ENCODE measurements at regions not wholly inside any gene's neighbourhood (a gene's known extent, or its start where the extent isn't known, plus 50 kb on each side); places are given as distances from the start of the nearest gene placed in this dataset.

DNA sequence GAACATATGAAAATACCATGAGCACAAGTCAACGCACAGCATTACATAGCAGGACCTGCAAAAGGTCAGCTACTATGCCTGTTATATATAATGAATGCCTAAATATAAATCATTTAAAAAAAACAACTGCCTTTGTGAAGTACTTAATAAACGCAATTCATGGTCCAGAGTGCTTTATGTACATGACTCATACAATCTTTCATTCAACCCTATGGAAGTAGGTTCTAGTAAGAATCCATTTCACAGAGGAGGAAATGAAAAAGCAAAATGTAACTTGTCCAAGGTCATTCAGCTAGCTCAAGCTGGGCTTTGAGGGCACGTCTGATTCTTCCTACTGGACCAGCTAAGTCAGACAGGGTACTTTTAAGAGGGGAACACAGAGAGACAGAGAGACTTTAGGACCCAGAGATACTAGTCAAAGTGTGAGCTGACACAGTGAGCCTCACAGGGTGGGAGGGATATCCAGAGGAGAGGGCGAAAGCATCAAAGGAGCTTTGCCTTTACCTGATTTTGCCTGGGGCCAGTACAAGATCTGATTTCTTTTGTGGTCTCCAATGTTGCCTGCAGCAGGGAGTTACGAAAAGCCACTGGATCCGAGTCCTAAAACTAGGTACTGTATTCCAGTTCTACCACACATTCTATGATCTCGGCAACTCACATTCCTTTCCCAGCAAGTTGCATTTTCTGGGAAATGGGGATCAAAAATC lies 83.4 kb upstream of the ZFHX3 start:
- no peaks in the 10 kb centered on the region for H3K4me1 ChIP-seq (ENCODE audit: insufficient read depth, low read length)
- H3K36me3 ChIP-seq (ENCODE audit: insufficient read depth, low read length), result no peaks in the 10 kb centered on the region
- no peak overlapping the region for H3K9ac ChIP-seq (ENCODE audit: low read length)
- no peak overlapping the region for H3K4me3 ChIP-seq (ENCODE audit: low read depth in 1 of 2, low read length in 2 of 2)
- H3K9me3 ChIP-seq (ENCODE audit: low read length), result no peaks in the 10 kb centered on the region
- no peaks in the 10 kb centered on the region for H3K27me3 ChIP-seq (ENCODE audit: control insufficient read depth in 1 of 2, insufficient read depth in 2 of 2, low read length in 2 of 2)
- H3K27ac ChIP-seq (ENCODE audit: low read depth, low read length), result no peak overlapping the region

DNA sequence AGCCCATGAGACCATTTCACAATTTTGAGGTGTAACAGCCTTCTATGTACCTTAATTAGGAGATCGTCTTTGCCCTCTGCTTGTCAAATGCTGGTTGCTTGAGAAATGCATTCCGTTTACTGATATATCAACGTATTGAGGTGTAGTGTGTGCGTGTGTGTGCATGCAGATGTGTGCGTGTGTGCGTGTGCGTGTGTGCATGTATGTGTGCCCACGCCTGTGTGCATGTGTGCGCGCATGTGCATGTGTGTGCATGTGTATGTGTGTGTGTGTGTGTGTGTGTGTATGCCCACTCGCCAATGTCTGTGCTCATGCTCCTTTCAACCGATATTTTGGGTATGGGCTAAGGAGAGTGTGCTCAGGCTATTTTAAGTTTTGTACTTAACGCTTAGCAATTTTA lies 81.5 kb upstream of the ZFHX3 start:
- Histone ChIP-seq H3K9ac (ENCODE audit: low read length) (no peak overlapping the region), H3K9me3 (ENCODE audit: low read length) (no peaks in the 10 kb centered on the region), H3K27ac (ENCODE audit: low read depth, low read length) (no peak overlapping the region), H3K36me3 (ENCODE audit: insufficient read depth, low read length) (no peaks in the 10 kb centered on the region), H3K4me3 (ENCODE audit: low read depth in 1 of 2, low read length in 2 of 2) (no peak overlapping the region), H3K27me3 (ENCODE audit: control insufficient read depth in 1 of 2, insufficient read depth in 2 of 2, low read length in 2 of 2) (no peaks in the 10 kb centered on the region), H3K4me1 (ENCODE audit: insufficient read depth, low read length) (no peaks in the 10 kb centered on the region)

DNA sequence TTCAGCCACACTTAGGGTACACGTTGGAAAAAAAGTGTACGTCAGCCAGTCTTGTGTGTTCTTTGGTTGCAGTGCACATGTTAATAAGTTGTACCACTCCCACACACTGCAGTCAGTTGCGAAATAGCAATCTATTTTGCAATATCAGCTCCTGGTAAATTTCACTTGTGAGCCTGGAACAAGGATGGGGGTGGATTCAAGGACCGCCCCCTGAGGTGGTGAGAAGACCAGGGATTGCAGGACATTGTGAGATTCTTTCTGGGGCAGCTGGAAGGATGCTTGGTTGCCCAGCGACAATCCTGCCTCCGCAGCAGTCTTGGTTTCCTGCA lies 78.6 kb upstream of the ZFHX3 start:
- H3K36me3 ChIP-seq (ENCODE audit: insufficient read depth, low read length), result no peaks in the 10 kb centered on the region
- H3K27ac ChIP-seq (ENCODE audit: low read depth, low read length), result no peak overlapping the region
- no peaks in the 10 kb centered on the region for H3K4me1 ChIP-seq (ENCODE audit: insufficient read depth, low read length)
- H3K9ac ChIP-seq (ENCODE audit: low read length), result no peak overlapping the region
- no peaks in the 10 kb centered on the region for H3K9me3 ChIP-seq (ENCODE audit: low read length)
- H3K4me3 ChIP-seq (ENCODE audit: low read depth in 1 of 2, low read length in 2 of 2), result no peak overlapping the region
- no peaks in the 10 kb centered on the region for H3K27me3 ChIP-seq (ENCODE audit: control insufficient read depth in 1 of 2, insufficient read depth in 2 of 2, low read length in 2 of 2)

GRCh38 chr16:73125850-73126524 lies 78.1 kb upstream of the ZFHX3 start:
- no peaks in the 10 kb centered on the region for H3K36me3 ChIP-seq (ENCODE audit: insufficient read depth, low read length)
- H3K27ac ChIP-seq (ENCODE audit: low read depth, low read length), result no peak overlapping the region

DNA sequence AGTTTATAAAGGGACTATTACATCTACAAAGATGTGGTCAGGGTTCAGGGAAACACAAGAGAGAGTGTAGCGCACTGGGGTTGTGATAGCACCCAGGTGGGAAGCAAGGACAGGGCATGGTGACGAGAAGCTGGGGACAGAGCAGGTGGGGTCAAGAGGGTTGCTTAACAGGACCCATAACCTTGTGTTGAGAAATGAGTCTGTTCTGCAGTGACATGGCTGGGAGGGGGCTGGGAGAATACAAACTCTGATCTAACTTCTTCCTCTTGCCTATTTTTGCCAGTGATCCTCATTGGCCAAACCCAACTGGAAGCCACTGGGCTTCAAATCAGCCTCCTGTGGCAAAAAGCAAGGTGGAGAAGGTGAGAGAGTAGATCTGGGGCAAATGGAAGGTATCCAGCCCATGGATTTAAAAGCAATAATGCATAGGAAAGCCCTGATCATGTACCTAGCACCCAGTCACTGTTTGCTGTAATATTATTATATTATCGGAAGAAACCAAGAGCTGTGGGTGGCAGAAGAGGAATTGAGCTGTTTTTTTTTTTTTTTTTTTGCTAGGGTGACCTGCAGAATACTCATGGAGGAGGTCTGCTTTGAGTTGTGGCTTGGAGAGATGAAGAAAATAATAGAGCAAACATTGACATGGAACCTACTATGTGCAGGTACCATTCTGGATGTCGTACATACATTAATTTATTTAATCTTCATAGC lies 76.9 kb upstream of the ZFHX3 start:
- Histone ChIP-seq H3K36me3 (ENCODE audit: insufficient read depth, low read length) (no peaks in the 10 kb centered on the region), H3K4me1 (ENCODE audit: insufficient read depth, low read length) (no peaks in the 10 kb centered on the region), H3K27ac (ENCODE audit: low read depth, low read length) (no peak overlapping the region)

More at GRCh38 chr16:73125850-73126524, 78.1 kb upstream of the ZFHX3 start:
- Histone ChIP-seq H3K27me3 (ENCODE audit: control insufficient read depth in 1 of 2, insufficient read depth in 2 of 2, low read length in 2 of 2) (no peaks in the 10 kb centered on the region), H3K9me3 (ENCODE audit: low read length) (no peaks in the 10 kb centered on the region), H3K4me1 (ENCODE audit: insufficient read depth, low read length) (no peaks in the 10 kb centered on the region), H3K9ac (ENCODE audit: low read length) (no peak overlapping the region), H3K4me3 (ENCODE audit: low read depth in 1 of 2, low read length in 2 of 2) (no peak overlapping the region)

DNA sequence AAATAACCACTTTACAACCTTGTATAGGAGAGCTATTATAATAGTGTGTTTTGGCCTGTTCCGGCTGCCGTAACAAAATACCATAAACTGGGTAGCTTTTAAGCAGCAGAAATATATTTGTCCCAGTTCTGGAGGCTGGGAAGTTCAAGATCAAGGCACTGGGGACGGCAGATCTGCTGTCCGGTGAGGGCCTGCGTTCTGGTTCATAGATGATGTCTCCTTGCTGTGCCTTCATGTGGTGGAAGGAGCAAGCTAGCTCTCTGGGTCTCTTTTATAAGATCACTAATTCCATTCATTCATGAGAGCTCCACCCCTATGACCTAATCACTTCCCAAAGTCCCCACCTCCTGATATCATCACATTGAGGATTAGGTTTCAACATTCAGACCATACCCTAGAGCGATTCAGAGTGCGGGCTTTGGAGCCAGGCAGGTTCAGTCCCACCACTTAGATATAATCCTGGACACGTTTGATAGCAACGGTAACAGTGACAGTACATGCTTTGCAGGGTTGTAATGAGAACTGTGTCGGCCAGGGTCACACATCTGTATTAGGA lies 76.2 kb upstream of the ZFHX3 start:
- H3K4me1 ChIP-seq (ENCODE audit: insufficient read depth, low read length), result no peaks in the 10 kb centered on the region
- H3K36me3 ChIP-seq (ENCODE audit: insufficient read depth, low read length), result no peaks in the 10 kb centered on the region
- no peaks in the 10 kb centered on the region for H3K9me3 ChIP-seq (ENCODE audit: low read length)
- H3K27ac ChIP-seq (ENCODE audit: low read depth, low read length), result no peak overlapping the region
- no peak overlapping the region for H3K4me3 ChIP-seq (ENCODE audit: low read depth in 1 of 2, low read length in 2 of 2)
- no peak overlapping the region for H3K9ac ChIP-seq (ENCODE audit: low read length)
- H3K27me3 ChIP-seq (ENCODE audit: control insufficient read depth in 1 of 2, insufficient read depth in 2 of 2, low read length in 2 of 2), result no peaks in the 10 kb centered on the region

More for the DNA sequence above, 76.9 kb upstream of the ZFHX3 start:
- no peak overlapping the region for H3K9ac ChIP-seq (ENCODE audit: low read length)
- no peaks in the 10 kb centered on the region for H3K27me3 ChIP-seq (ENCODE audit: control insufficient read depth in 1 of 2, insufficient read depth in 2 of 2, low read length in 2 of 2)
- no peaks in the 10 kb centered on the region for H3K9me3 ChIP-seq (ENCODE audit: low read length)
- H3K4me3 ChIP-seq (ENCODE audit: low read depth in 1 of 2, low read length in 2 of 2), result no peak overlapping the region

DNA sequence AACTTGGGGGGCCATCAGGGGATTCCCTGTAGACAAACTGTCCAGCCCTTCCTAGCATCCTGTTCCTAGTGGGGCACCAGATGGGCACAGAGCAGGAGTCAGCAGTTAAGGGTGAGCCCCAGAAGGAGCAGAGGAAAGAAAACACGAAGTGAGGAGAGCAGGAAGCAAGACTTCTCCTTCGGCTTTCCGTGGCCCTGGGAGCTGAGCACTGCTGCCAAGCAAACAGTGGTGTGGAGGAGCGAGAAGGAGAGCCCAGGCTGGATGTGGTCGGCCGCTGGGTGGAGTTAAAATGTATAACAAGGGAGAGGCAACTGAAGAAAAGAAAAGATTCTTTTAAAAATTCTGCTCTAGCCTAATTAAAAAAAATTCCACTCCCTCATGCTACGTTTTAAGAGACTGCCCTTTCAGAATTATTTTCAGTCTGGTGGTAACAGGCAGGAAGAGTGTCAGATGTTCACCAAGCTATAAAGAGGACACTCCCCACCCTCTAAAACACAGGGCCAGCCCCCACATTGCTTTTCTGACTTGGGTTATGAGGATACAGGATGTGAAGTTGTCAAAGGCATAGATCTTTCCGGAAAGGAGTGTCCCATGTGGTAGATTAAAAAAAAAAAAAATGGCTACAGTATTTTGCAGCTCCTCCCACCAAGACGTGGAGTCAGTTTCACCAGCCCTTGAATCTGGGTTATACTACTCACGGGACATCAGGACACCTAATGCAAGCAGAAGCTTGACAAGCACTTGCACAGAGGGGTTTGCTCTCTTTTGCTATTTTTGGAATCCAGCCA lies 74.9 kb upstream of the ZFHX3 start:
- H3K4me3 ChIP-seq (ENCODE audit: low read depth in 1 of 2, low read length in 2 of 2), result no peak overlapping the region
- H3K9ac ChIP-seq (ENCODE audit: low read length), result no peak overlapping the region
- no peak overlapping the region for H3K27ac ChIP-seq (ENCODE audit: low read depth, low read length)
- no peaks in the 10 kb centered on the region for H3K36me3 ChIP-seq (ENCODE audit: insufficient read depth, low read length)
- H3K27me3 ChIP-seq (ENCODE audit: control insufficient read depth in 1 of 2, insufficient read depth in 2 of 2, low read length in 2 of 2), result no peaks in the 10 kb centered on the region
- no peaks in the 10 kb centered on the region for H3K9me3 ChIP-seq (ENCODE audit: low read length)
- H3K4me1 ChIP-seq (ENCODE audit: insufficient read depth, low read length), result no peaks in the 10 kb centered on the region

- Histone ChIP-seq H3K36me3 (ENCODE audit: insufficient read depth, low read length) (no peaks in the 10 kb centered on the region), H3K9me3 (ENCODE audit: low read length) (no peaks in the 10 kb centered on the region), H3K9ac (ENCODE audit: low read length) (no peak overlapping the region), H3K4me1 (ENCODE audit: insufficient read depth, low read length) (no peaks in the 10 kb centered on the region), H3K27ac (ENCODE audit: low read depth, low read length) (no peak overlapping the region), H3K4me3 (ENCODE audit: low read depth in 1 of 2, low read length in 2 of 2) (no peak overlapping the region), H3K27me3 (ENCODE audit: control insufficient read depth in 1 of 2, insufficient read depth in 2 of 2, low read length in 2 of 2) (no peaks in the 10 kb centered on the region)
Measured at GRCh38 chr16:73116576-73116975, 68.6 kb upstream of the ZFHX3 start.

DNA sequence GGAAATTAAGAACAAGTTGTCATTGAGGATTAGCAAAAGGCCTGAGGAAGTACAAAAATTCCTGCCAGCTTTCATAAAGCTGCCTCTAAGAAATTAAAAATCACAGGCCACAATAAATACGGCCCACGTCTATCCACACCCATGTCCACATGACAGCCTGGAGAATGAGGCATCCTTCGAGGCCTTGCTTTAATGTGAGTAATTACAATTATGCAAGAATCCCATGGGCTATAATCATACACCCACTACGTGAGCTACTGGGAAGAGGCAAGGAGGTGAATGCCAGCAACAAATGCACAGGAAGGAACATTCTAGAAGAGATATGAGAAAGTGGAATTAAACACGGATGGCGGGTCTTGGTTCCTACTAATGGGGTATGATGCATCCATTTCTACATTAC lies 65.4 kb upstream of the ZFHX3 start:
- H3K27ac ChIP-seq (ENCODE audit: low read depth, low read length), result no peak overlapping the region
- no peaks in the 10 kb centered on the region for H3K9me3 ChIP-seq (ENCODE audit: low read length)
- H3K9ac ChIP-seq (ENCODE audit: low read length), result no peak overlapping the region

DNA sequence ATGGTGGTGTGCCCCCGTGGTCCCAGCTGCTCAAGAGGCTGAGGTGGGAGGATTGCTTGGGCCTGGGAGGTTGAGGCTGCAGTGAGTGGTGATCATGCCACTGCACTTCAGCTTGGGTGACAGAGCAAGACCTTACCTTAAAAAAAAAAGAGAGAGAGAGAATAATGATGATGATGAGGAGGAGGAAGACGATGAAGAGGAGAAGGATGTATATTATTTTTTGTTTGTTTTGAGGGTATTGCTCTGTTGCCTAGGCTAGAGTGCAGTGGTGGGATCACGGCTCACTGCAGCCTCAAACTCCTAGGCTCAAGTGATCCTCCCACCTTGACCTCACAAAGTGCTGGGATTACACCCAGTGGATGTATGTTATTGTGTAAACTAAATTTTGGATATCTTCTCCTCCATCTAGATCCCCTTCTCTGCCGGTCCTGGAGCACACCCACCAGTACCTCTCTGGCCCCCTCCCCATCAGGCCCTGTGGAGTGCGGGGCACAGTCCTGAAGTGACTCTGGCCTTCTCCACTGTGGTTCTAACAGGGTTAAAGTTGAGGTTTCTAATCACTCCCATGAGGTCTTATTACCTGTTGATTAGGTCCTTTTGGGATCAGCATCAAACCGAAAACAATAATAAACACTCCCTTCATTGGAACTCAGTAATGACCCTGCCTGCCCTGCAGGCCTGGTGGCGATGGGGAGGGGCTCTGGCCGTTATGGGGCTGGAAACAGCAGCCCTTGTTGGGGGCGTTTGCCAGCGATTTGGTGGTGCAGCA lies 60.5 kb upstream of the ZFHX3 start:
- no peak overlapping the region for H3K27ac ChIP-seq (ENCODE audit: low read depth, low read length)
- H3K9me3 ChIP-seq (ENCODE audit: low read length), result no peaks in the 10 kb centered on the region
- H3K36me3 ChIP-seq (ENCODE audit: insufficient read depth, low read length), result no peaks in the 10 kb centered on the region
- H3K9ac ChIP-seq (ENCODE audit: low read length), result no peak overlapping the region
- H3K4me1 ChIP-seq (ENCODE audit: insufficient read depth, low read length), result no peaks in the 10 kb centered on the region
- H3K27me3 ChIP-seq (ENCODE audit: control insufficient read depth in 1 of 2, insufficient read depth in 2 of 2, low read length in 2 of 2), result no peaks in the 10 kb centered on the region
- H3K4me3 ChIP-seq (ENCODE audit: low read depth in 1 of 2, low read length in 2 of 2), result no peak overlapping the region

More for the DNA sequence above, 65.4 kb upstream of the ZFHX3 start:
- Histone ChIP-seq H3K4me3 (ENCODE audit: low read depth in 1 of 2, low read length in 2 of 2) (no peak overlapping the region), H3K36me3 (ENCODE audit: insufficient read depth, low read length) (no peaks in the 10 kb centered on the region), H3K27me3 (ENCODE audit: control insufficient read depth in 1 of 2, insufficient read depth in 2 of 2, low read length in 2 of 2) (no peaks in the 10 kb centered on the region), H3K4me1 (ENCODE audit: insufficient read depth, low read length) (no peaks in the 10 kb centered on the region)

All from muscle layer of colon (tissue), 2 donors.